Activated CD4-positive, alpha-beta T cell treated with anti-CD3 and anti-CD28 coated beads, Interleukin-2, amount 10 ng/mL, durations not matched to agents 7 days and 5 days (primary cell): ENCODE measurements at regions not wholly inside any gene's neighbourhood (a gene's known extent, or its start where the extent isn't known, plus 50 kb on each side); places are given as distances from the start of the nearest gene placed in this dataset.
"Not testable (repeated sequence)": the region's sequence is repeated elsewhere in the genome, so short reads cannot be mapped to it uniquely, and the experiment has no call there.

Experiments
- CTCF ChIA-PET: fragments of 350-600 bp; sonication (Branson Sonifier 250); formaldehyde crosslinking; loops from one replicate; lab custom pipeline; 2021; ENCODE audit warnings: antibody characterized with exemption; lab: Charles Lee
- POLR2A ChIA-PET: fragments of 350-600 bp; sonication (Branson Sonifier 250); formaldehyde crosslinking; loops from one replicate; lab custom pipeline; 2021; ENCODE audit warnings: antibody characterized with exemption; lab: Charles Lee
- DNase-seq: peaks from one replicate; pipeline ENCODE4 v3.0.0-alpha.2; 2020
- H3K27ac Mint-ChIP-seq: one replicate; pipeline ENCODE4 v1.8.0; 2021; ENCODE audit warnings: mild to moderate bottlenecking, moderate library complexity, mixed read lengths
- H3K27me3 Mint-ChIP-seq: one replicate; pipeline ENCODE4 v1.8.0; 2021; ENCODE audit warnings: mixed read lengths
- H3K36me3 Mint-ChIP-seq: one replicate; pipeline ENCODE4 v1.8.0; 2021; ENCODE audit warnings: low read depth, mixed read lengths
- H3K4me1 Mint-ChIP-seq: one replicate; pipeline ENCODE4 v1.8.0; 2021; ENCODE audit warnings: mixed read lengths
- H3K4me3 Mint-ChIP-seq: one replicate; pipeline ENCODE4 v1.8.0; 2021; ENCODE audit warnings: mild to moderate bottlenecking, moderate library complexity, mixed read lengths
- H3K9me3 Mint-ChIP-seq: one replicate; pipeline ENCODE4 v1.8.0; 2021; ENCODE audit warnings: mixed read lengths

DNA sequence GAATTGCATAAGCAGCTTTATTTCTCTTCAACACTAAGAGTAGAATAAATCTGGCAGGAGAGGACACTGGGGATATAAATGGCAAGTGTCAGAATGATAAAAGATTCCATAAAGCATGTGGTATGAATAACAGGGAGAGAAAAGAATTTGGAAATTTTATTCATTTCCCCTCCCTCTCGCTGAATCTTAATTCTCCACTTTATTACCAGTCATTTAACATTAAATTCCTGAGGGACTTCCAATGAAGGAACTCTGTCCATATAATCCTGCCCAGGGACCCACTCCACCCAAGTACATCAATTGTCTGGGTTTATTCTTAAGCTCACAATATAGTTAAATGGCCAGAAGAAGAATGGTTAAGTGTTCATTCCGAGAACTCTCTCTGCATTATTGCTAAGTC, 197.7 kb upstream of the MGAT5 start:
- ChIA-PET POLR2A (no interaction called here), CTCF (no interaction called here)
- Mint-ChIP-seq H3K36me3 (no peaks in the 10 kb centered on the region), H3K4me3 (no peak overlapping the region), H3K27me3 (peaks cover 13% of the 10 kb centered on the region), H3K27ac (no peak overlapping the region), H3K4me1 (peaks cover 5% of the 10 kb centered on the region), H3K9me3 (no peaks in the 10 kb centered on the region)
- no peak for DNase-seq

- H3K9me3 Mint-ChIP-seq, POLR2A ChIA-PET, H3K4me3 Mint-ChIP-seq, H3K36me3 Mint-ChIP-seq, CTCF ChIA-PET, H3K27me3 Mint-ChIP-seq, H3K27ac Mint-ChIP-seq, H3K4me1 Mint-ChIP-seq: not testable (repeated sequence)
- DNase-seq: peak; percentile 9
These were observed 192.8 kb upstream of the MGAT5 start for GRCh38 chr2:134061066-134061465.

DNA sequence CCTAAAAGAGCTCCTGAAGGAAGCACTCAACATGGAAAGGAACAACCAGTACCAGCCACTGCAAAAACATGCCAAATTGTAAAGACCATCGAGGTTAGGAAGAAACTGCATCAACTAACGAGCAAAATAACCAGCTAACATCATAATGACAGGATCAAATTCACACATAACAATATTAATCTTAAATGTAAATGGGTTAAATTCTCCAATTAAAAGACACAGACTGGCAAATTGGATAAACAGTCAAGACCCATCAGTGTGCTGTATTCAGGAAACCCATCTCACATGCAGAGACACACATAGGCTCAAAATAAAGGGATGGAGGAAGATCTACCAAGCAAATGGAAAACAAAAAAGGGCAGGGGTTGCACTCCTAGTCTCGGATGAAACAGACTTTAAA, 191.6 kb upstream of the MGAT5 start:
- H3K9me3 Mint-ChIP-seq, H3K36me3 Mint-ChIP-seq, H3K4me1 Mint-ChIP-seq, POLR2A ChIA-PET, H3K27me3 Mint-ChIP-seq, CTCF ChIA-PET, H3K27ac Mint-ChIP-seq, DNase-seq, H3K4me3 Mint-ChIP-seq: not testable (repeated sequence)

GRCh38 chr2:134063916-134064315, 190.0 kb upstream of the MGAT5 start:
- DNase-seq, H3K27me3 Mint-ChIP-seq, POLR2A ChIA-PET, H3K4me3 Mint-ChIP-seq, H3K4me1 Mint-ChIP-seq, H3K9me3 Mint-ChIP-seq, H3K27ac Mint-ChIP-seq, H3K36me3 Mint-ChIP-seq, CTCF ChIA-PET: not testable (repeated sequence)

DNA sequence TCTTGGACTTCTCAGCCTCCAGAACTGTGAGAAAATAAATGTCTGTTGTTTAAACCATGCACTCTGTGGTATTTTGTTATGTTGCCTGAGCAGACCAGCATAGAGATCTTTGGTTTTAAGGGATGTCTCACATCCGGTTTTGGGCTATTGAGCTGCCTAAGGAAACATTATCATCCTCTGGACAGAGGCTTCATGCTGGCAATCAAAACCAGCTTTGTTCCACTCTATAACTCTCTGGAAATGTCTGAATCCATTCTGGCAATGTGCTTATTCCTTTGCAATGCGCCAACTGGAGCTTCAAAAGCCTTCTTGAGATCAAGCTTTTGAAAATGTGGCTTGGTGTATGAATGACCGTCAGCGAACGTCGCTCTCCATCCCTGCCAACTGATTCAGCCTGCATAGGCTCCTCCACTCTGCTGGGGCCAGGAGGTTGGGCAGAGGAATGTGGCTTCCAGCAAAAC, 183.6 kb upstream of the MGAT5 start:
- H3K27ac Mint-ChIP-seq: no peak overlapping the region
- no peaks in the 10 kb centered on the region for H3K4me1 Mint-ChIP-seq
- no peaks in the 10 kb centered on the region for H3K9me3 Mint-ChIP-seq
- CTCF ChIA-PET: interaction anchor here (0.9 kb wide), 1 partner anchor 16 kb away, joined by 3 read pairs; no protein-coding TSS in a partner anchor
- POLR2A ChIA-PET: no interaction called here
- H3K27me3 Mint-ChIP-seq: no peaks in the 10 kb centered on the region
- no peaks in the 10 kb centered on the region for H3K36me3 Mint-ChIP-seq
- DNase-seq: no peak
- H3K4me3 Mint-ChIP-seq: no peak overlapping the region

DNA sequence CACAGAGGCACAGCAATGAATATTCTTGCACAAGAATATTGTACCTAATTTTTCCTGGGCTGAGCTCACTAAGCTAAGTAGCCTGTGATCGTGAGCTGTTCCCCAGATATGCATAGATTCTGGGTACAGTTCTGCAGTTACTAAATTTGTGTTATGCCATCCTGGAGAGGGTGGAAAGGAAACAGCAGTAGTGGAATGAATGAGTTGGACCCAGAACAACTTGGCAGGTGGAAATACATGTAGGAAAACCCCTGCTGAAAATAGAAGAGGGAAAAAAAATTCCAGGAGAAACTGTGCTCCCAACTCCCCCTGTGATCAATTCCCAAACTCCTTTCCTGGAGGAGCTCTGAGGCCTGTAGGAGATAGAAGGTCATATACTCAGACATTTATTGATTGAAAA, 181.5 kb upstream of the MGAT5 start:
- ChIA-PET CTCF (interaction anchor here (1.3 kb wide), 1 partner anchor 46 kb away, joined by 3 read pairs; no protein-coding TSS in a partner anchor), POLR2A (no interaction called here)
- no peak for DNase-seq
- no peak overlapping the region for H3K27ac Mint-ChIP-seq
- H3K9me3 Mint-ChIP-seq: no peaks in the 10 kb centered on the region
- H3K36me3 Mint-ChIP-seq: no peaks in the 10 kb centered on the region
- H3K4me1 Mint-ChIP-seq: no peaks in the 10 kb centered on the region
- H3K4me3 Mint-ChIP-seq: no peak overlapping the region
- H3K27me3 Mint-ChIP-seq: no peaks in the 10 kb centered on the region

GRCh38 chr2:134073023-134073422, 180.8 kb upstream of the MGAT5 start:
- POLR2A ChIA-PET: no interaction called here
- Mint-ChIP-seq H3K4me1 (no peaks in the 10 kb centered on the region), H3K36me3 (no peaks in the 10 kb centered on the region), H3K27me3 (no peaks in the 10 kb centered on the region), H3K27ac (no peak overlapping the region), H3K9me3 (no peaks in the 10 kb centered on the region), H3K4me3 (no peak overlapping the region)
- DNase-seq: no peak
- CTCF ChIA-PET: interaction anchor here (1.3 kb wide), 1 partner anchor 46 kb away, joined by 3 read pairs; no protein-coding TSS in a partner anchor

DNA sequence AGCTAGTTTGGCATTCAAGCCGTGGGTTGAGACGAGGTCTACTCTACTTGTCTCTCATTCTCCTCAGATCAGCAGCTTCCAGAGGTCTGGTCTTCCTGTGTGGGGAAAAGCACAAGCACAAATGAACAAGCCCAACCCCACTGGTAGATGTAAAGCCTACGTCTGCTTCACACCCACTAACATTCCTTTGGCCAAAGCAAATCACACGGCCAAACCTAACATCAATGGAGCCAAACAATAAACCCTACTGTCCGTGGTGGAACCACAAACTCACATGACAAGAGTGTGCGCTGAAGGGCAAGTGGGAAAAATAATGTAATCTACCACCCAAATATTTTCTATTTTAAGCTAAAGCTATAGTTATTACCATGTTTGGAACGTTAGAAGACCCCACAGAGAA, 179.3 kb upstream of the MGAT5 start:
- Mint-ChIP-seq H3K27me3 (no peaks in the 10 kb centered on the region), H3K4me1 (no peaks in the 10 kb centered on the region), H3K9me3 (no peaks in the 10 kb centered on the region), H3K27ac (no peak overlapping the region), H3K36me3 (no peaks in the 10 kb centered on the region), H3K4me3 (no peak overlapping the region)
- ChIA-PET CTCF (no interaction called here), POLR2A (no interaction called here)
- DNase-seq: no peak

DNA sequence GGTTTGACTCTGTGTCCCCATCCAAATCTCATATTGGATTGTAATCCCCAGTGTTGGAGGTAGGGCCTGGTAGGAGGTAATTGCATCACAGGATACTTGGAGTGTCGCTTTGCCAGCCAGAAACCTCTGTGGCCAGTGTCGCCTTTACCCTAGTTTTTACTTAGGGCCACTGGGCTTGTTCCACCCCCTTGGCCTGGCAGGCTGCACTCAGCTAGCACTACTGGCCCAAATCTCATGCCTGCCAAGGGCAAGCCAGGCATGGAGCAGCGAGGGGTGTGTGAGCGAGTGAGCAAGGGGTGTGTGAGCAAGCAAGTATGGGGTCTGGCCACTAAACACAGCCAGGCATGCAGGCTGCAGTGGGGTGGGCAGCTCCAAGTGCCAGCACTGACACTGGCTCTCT, 178.7 kb upstream of the MGAT5 start:
- no peak overlapping the region for H3K27ac Mint-ChIP-seq
- ChIA-PET POLR2A (no interaction called here), CTCF (no interaction called here)
- no peaks in the 10 kb centered on the region for H3K27me3 Mint-ChIP-seq
- no peaks in the 10 kb centered on the region for H3K9me3 Mint-ChIP-seq
- H3K36me3 Mint-ChIP-seq: no peaks in the 10 kb centered on the region
- no peaks in the 10 kb centered on the region for H3K4me1 Mint-ChIP-seq
- DNase-seq: no peak
- H3K4me3 Mint-ChIP-seq: no peak overlapping the region

DNA sequence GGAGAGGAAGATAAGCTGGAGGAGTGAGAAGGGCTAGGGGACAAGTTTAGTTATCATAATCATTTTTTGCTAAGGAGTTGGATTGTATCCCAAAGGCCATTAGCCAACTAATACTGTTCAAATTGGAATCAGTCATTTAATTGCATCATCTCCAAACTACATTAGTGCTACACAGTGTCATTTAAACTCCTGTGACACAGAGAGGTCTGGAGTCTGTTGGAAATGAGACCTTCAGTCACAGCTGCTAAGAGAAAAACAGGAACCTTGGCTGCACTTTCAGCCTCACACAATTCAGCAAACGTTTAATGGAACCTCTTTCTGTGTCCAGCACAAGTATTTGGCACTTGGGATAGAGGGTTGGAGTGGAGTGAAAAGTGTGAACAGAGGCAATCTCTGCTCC, 175.5 kb upstream of the MGAT5 start:
- Mint-ChIP-seq H3K27ac (no peak overlapping the region), H3K9me3 (no peaks in the 10 kb centered on the region), H3K36me3 (no peaks in the 10 kb centered on the region), H3K4me1 (no peaks in the 10 kb centered on the region), H3K27me3 (peaks cover 2% of the 10 kb centered on the region), H3K4me3 (no peak overlapping the region)
- ChIA-PET POLR2A (no interaction called here), CTCF (no interaction called here)
- DNase-seq: no peak

DNA sequence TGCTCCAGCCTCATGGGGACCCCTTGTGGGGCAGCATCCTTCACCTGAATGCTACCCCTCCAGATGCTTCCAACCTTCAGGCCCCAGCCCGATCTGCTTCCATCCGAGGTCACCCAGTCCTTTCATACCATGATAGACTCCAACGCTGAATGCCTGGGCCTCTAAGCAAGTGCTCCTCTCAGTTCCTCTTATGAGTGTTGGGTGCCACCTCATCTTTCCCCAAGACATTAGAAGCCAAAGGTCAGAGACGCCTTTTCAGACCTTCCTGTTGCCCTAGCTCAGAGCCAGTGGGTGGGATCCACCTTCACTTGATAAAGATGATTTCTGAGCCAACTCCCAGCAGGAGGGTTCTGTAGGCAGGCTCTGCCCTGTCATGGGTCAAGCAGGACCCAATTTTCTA, 174.5 kb upstream of the MGAT5 start:
- no peak for DNase-seq
- CTCF ChIA-PET: no interaction called here
- H3K4me3 Mint-ChIP-seq: no peak overlapping the region
- no peaks in the 10 kb centered on the region for H3K9me3 Mint-ChIP-seq
- peaks cover 2% of the 10 kb centered on the region for H3K27me3 Mint-ChIP-seq
- no peaks in the 10 kb centered on the region for H3K4me1 Mint-ChIP-seq
- POLR2A ChIA-PET: no interaction called here
- H3K27ac Mint-ChIP-seq: no peak overlapping the region
- no peaks in the 10 kb centered on the region for H3K36me3 Mint-ChIP-seq

DNA sequence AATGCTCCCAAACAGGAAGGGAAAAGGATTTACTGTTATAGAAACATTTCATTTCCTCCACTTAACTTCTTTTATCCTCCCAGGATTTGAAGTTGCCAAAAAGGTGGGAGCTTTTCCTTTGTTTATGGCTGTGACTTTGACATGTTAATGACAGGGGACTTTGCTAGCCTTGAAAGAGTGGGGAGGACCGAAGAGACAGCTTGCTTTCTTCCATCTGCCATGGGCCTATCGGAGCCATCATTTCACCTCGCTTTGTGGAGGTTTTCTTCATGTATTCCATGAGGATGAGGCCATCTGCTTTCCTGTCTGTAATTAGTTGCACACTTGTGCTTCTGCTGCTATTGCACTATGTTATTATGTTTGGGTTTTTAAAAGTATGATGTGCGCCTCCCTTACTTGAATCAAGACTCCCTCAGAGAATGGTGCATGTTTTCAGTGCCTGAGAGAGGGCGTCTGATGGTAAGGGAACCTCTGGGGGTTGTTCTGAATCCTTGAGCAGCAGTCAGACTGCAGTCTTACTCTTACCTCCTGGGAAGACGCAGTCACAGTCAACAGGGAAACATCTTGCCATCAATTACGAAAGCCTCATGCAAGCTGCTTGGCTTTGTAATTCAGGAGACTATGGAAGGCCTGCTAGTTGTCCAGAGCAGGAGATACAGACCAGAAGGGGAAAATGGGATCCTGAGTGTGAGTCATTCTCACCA, 173.3 kb upstream of the MGAT5 start:
- Mint-ChIP-seq H3K27me3 (peaks cover 2% of the 10 kb centered on the region), H3K9me3 (no peaks in the 10 kb centered on the region), H3K27ac (no peak overlapping the region), H3K4me1 (no peaks in the 10 kb centered on the region), H3K36me3 (no peaks in the 10 kb centered on the region), H3K4me3 (no peak overlapping the region)
- POLR2A ChIA-PET: no interaction called here
- CTCF ChIA-PET: interaction anchor here (0.9 kb wide), 1 partner anchor 11 kb away, joined by 3 read pairs; no protein-coding TSS in a partner anchor
- DNase-seq: no peak

- H3K36me3 Mint-ChIP-seq: no peaks in the 10 kb centered on the region
- peaks cover 2% of the 10 kb centered on the region for H3K27me3 Mint-ChIP-seq
- no peak overlapping the region for H3K27ac Mint-ChIP-seq
- no peak for DNase-seq
- H3K4me3 Mint-ChIP-seq: no peak overlapping the region
- H3K9me3 Mint-ChIP-seq: no peaks in the 10 kb centered on the region
- POLR2A ChIA-PET: no interaction called here
- CTCF ChIA-PET: interaction anchor here (0.7 kb wide), 1 partner anchor 48 kb away, joined by 3 read pairs; no protein-coding TSS in a partner anchor
- H3K4me1 Mint-ChIP-seq: no peaks in the 10 kb centered on the region
These were observed 172.5 kb upstream of the MGAT5 start for GRCh38 chr2:134081238-134081938.
